ENCODE measurements at regions not wholly inside any gene's neighbourhood (a gene's known extent, or its start where the extent isn't known, plus 50 kb on each side); places are given as distances from the start of the nearest gene placed in this dataset.

DNA sequence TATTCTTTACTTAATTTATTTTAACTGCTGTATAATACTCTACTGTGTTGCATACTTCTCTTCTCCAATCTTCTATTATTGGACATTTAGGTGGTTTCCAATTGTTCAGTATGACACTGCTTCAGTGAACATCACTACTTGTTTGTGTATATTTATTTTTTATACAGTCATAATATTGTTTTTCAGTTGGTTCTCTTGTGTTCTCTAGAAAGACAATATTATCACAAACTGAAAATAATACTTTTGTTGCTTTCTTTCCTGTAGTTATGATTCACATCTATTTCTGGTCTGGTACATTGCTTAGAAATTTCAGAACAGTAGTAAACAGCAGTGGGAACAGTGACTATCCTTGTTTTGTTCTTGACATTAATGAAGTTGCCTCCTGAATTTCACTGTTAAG lies 62.8 kb upstream of the GTSF1L start:
- no peak for TF ChIP-seq POLR2A (IDR thresholded peaks at IDR 0.05)
- TF ChIP-seq, protein P1, sequence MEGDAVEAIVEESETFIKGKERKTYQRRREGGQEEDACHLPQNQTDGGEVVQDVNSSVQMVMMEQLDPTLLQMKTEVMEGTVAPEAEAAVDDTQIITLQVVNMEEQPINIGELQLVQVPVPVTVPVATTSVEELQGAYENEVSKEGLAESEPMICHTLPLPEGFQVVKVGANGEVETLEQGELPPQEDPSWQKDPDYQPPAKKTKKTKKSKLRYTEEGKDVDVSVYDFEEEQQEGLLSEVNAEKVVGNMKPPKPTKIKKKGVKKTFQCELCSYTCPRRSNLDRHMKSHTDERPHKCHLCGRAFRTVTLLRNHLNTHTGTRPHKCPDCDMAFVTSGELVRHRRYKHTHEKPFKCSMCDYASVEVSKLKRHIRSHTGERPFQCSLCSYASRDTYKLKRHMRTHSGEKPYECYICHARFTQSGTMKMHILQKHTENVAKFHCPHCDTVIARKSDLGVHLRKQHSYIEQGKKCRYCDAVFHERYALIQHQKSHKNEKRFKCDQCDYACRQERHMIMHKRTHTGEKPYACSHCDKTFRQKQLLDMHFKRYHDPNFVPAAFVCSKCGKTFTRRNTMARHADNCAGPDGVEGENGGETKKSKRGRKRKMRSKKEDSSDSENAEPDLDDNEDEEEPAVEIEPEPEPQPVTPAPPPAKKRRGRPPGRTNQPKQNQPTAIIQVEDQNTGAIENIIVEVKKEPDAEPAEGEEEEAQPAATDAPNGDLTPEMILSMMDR (IDR thresholded peaks at IDR 0.05) = no peak
